ENCODE measurements at regions not wholly inside any gene's neighbourhood (a gene's known extent, or its start where the extent isn't known, plus 50 kb on each side); places are given as distances from the start of the nearest gene placed in this dataset.

DNA sequence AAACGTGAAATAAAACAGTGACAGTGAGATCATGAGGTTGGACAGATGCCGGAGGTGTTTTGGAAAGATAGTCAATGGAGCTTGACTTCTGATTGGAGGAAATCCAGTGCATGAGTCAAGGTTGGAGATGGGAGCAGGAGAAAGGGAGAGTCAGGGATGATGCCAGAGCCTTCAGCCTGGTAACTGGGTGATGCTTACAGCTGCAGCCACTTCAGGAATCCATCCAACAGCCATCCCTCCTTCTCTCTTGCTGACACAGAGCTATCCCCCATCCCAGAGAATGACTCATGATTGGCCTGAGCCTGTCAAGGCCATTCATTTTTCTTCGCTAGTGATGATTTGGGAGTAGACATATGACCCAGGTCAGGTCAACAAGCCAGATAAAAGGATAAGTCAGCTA lies 112.8 kb downstream of the SAMD5 start:
- DNase-seq (ENCODE audit: low spot score), result no peak

- DNase-seq (ENCODE audit: low spot score), result no peak
Observed at GRCh38 chr6:147621961-147622360, 113.5 kb downstream of the SAMD5 start.

DNA sequence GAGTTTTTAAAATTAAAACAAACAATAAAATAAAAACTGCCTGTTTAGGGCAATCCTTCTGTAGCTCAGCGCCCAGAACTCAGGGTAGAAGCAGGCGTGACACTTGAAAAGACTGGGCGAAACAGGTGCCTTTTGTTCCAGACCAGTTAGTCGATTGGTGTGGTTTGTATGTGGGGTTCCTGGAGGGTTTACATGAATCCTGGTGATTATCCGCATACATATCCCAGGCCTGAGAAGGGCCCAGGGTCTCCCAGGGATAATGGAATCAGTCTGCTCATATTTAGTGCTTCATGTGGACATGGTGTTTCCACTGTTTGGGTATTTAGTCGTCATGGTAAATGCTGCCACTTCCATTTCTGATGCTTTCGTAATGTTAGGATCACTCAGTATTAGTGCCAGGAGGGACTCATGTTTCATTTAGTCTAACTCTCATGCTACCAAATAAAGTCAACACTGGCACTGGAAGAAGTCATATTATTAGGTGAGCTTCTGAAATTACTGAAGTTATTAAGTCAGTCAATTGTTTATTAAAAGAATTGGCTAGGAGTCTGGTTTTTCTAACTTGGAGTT lies 116.5 kb downstream of the SAMD5 start:
- no peak for DNase-seq (ENCODE audit: low spot score)

- no peak for DNase-seq (ENCODE audit: low spot score)
Observed at GRCh38 chr6:147625946-147626345, 117.5 kb downstream of the SAMD5 start.

DNA sequence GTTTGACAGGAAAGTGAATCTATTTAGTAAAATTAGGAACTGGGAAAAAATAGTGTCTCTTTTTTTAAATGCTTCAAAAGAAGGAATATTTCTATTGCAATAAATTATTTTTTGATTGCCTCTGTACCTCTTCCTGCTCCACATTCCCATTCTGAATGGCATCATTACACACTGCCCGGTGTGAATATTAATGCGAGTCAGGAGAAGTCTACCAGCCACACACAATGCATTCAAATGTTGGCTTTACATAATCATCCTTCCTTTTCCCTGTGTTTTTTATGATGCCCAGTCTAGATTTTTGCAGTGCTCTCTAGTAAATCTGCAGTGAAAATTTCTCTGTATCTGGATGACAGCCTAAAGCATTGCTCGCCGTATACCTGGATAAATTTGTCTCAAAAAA lies 118.9 kb downstream of the SAMD5 start:
- DNase-seq (ENCODE audit: low spot score), result no peak

- no peak for DNase-seq (ENCODE audit: low spot score)
Observed at GRCh38 chr6:147633191-147633590, 124.7 kb downstream of the SAMD5 start.

DNA sequence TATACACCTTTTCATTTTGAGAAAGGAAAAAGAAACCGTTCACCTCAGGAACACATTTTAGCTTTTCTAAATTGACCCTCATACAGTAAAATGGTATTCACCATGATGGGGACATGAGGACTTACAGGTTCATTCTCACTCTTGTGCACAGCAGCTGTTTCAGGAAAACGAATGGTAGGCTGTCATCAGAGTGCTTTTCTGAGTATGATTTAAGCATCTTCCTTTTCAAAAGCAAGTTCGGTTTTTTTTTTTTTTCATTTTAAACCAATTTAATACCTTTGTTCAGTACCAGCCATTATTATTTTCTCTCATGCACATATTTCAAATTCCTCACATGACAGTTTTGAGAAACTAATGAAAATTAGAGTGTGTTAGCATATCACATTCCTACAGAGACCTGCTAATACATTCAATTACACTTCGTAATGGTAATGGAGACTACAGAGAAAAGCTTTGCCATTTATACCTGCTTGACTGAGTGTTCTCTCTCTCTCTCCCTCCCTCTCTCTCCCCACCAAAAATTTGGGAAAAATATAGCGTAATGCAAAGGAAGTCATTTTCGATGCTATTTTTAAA lies 129.2 kb downstream of the SAMD5 start:
- DNase-seq (ENCODE audit: low spot score), result no peak

DNA sequence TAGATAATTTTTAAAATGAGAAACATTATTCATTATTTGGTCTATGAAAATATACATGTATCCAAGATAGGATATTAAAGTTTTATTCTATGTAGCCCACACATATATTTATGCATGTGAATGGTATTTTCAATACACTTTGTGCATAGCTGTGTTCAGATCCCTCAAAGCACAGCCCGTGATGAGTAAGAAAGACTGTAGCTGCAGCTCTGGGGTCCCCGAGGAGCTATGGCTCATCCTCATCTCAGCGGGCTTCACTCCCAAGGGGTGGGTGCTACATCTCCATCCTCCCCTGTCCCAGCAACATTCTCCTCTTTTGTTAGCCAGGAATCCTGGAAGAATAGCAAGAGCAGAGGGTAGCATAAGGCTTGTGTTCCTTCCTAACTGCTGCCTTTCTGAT lies 130.8 kb downstream of the SAMD5 start:
- no peak for DNase-seq (ENCODE audit: low spot score)

DNA sequence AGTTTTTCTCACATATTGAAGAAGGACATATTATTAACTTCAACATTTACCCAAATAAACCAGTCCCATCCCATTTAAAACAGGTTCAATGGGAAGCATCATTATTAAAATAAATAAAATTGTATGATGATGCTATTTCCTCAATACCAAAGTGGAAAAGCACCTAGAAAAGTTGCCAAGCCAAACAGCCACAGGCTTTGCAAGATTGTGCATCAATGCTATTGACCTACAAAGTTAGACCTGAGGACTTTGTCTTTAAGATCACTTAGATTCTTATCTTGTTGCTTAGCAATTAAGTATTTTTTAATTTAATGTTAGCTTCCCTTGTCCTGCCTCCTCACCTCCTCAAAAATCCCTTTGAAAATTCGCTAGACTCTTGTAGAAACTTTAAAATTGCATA lies 132.1 kb downstream of the SAMD5 start:
- DNase-seq (ENCODE audit: low spot score), result no peak

DNA sequence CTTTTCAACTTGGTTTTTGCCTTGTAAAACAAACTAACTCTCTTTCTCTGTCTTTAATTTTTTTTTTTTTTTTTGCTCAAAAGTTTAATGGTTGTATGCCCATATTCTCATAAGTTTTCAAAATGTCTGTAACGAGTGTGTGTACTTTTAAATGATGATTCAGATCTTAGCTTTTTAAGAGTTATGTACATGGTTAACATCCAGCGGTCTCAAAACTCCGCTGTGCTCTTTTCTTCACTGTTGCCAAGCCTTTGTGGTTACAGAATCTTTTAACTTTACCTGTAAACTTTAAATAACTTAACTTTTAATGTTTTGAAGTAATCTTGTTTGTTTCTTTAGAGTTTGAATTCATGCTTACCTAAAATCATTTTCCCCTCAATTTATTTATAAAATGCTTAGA lies 133.0 kb downstream of the SAMD5 start:
- no peak for DNase-seq (ENCODE audit: low spot score)

DNA sequence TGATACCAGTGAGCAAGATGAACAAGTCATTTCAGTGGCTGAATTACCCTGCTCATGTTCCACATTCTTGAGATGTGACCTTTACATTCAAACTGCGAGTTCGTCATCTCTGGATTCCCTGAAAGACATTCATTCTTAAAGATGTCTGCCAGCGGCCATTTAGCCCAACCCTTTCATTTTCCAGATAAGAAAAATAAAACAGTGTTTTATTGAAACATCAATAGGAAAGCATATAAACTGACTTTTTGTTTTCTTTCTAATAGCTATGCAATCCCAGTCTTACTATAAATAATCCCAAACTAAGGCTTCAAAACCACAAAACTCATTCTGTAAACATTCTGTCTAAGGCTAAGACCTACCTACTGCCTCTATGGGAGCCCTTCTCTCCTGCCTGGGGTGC lies 134.0 kb downstream of the SAMD5 start:
- DNase-seq (ENCODE audit: low spot score), result no peak

DNA sequence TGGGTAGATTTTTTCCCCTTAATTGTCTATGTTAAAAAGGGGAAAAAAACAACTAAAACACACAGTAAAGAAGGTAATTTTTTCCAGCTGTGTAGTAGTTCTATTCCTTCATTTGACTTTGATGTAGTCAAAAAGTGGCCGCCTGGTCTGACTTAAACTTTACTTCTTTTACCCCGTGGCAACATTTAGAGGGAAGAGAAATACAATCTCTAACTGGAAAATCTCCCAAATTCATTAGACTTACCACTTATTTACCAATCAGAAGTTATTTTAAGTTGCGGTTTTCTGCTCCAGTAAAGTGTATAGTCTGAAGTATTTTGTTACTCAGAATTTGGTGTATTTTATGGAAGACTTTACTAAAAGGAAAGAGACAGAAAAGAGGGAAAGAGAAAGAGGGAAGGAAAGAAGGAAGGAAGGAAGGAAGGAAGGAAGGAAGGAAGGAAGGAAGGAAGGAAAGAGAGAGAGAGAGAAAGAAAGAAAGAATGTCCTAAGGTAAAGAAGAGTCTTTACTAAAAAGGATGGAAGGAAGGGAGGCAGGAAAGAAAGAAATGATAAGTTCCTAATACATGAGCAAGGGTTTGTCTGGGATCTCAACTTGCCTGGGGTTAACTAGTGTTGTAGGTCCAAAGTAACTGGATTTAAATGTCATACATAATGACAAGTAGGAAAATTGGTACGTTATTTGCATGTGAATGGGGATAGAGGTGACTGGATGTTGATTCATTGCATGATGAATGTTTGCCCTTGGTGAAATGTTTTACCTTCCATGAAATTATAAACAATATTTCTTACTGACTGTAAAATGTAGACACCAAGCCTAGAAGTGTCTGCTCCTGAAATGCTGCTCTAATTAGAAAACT lies 135.1 kb downstream of the SAMD5 start:
- no peak for DNase-seq (ENCODE audit: low spot score)

DNA sequence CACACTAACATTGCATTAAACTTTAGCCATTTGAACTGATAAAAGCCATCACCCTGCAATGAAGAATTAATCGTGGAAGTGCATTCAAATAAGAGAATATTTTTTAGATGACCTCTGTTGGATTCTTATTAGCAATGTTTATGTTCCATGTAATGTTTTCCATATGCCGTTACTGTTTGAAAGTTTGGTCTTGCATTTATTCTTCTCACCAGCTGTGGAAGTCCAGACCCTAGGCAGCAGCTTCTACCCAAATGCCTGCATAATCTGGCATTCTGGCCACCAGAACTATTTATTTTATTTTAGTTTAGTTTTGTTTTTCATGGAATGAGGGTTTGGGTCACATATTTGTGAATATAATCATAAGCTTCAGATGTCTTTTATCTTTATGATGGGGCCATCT lies 140.4 kb downstream of the SAMD5 start:
- DNase-seq (ENCODE audit: low spot score), result no peak

DNA sequence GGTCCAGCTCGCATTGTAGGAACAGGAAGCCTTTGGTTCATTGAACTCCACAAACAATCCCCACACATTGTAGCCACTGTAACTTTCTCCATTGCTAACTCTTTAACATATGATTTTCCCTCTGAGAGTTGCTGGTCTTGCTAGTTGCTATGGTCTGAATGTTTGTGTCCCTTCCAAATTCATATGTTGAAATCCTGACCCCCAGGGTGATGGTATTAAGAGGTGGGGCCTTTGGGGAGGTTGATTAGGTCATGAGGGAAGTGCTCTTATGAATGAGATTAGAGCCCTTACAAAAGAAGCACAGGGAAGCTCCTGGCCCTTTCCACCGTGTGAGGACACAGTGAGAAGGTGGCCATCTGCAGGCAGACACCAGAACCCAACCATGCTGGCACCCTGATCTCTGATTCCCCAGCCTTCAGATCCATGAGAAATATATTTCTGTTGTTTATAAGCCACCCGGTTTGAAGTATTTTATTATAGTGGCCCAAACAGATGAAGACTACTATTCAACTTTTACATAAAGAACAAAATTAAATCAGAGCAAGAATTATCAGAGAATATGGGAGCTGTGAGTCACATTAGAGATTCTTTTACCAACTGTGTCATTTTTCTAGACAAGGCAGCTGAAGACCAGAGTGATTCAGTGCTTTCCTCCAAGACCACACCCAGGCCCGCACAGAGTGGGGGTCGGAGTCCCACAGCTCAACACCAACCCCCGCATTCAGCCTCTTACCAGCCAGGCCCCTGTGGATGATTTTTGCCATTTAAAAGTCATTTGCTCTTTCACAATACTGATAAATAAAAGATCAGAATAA lies 143.0 kb downstream of the SAMD5 start:
- no peak for DNase-seq (ENCODE audit: low spot score)

DNA sequence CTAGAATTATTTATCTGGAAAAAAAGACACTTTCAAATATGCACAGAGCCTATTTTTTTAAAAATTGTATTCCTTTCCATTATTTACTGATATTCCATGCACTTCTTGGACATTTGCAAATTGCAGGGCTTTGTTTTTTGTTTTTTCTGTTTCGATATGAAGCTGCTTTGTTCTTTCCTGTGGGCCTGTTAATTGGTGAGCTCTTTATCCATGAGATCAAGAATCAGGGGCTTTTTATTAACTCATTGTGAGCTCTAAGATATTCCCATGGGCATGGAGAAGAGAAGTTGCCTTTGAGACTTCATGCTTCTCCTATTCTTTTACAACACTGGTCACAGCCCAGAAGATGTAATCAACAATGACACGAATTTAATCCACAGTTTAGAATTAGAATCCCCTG lies 145.1 kb downstream of the SAMD5 start:
- DNase-seq (ENCODE audit: low spot score), result no peak

DNA sequence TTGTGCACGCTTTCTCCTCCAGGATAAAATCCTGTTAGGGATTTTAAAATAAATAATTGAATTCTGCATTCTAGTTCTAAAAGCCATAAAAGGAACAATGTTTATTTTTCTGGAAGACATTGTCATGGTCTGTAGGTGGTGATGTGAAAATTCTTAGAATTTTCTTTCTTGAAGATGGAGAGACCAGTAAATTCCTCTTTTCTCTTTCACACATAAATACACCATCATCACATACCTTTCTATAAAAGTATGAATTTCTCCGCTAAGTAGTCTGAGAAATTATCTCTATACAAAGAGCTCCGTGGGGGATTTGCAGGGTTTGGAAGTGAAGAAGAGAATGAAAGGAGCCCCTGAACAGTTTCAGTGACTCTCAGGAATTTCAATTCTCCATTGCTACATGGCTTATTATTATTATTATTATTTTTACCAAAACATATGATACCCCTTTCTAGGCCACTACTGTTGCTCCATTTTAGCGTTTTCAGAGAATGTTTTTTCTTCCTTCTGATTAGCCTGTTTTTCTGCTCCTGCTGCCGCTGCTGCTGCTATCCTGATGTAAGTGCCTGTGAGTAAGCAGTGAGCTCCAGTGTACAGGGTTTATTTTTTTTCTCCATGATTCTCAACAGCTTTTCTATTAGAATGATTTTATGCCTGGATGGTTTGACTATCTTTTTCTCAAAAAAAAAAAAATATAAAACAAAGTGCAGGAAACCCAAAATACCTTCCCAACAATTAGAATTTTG lies 145.8 kb downstream of the SAMD5 start:
- no peak for DNase-seq (ENCODE audit: low spot score)

GRCh38 chr6:147660334-147661311 lies 152.1 kb downstream of the SAMD5 start:
- no peak for DNase-seq (ENCODE audit: low spot score)

- no peak for DNase-seq (ENCODE audit: low spot score)
Observed at GRCh38 chr6:147662646-147663045, 154.2 kb downstream of the SAMD5 start.

- DNase-seq (ENCODE audit: low spot score), result no peak
Observed at GRCh38 chr6:147664092-147664491, 155.6 kb downstream of the SAMD5 start.

- DNase-seq (ENCODE audit: low spot score), result no peak
Observed at GRCh38 chr6:147666255-147666654, 157.8 kb downstream of the SAMD5 start.

GRCh38 chr6:147667082-147667481 lies 158.6 kb downstream of the SAMD5 start:
- no peak for DNase-seq (ENCODE audit: low spot score)

Measured in hematopoietic multipotent progenitor cell treated with erythropoietin and hydrocortisone succinate and interleukin-3 and kit ligand, for 15 days (in vitro differentiated cells).